ENCODE measurements at regions not wholly inside any gene's neighbourhood (a gene's known extent, or its start where the extent isn't known, plus 50 kb on each side); places are given as distances from the start of the nearest gene placed in this dataset.
"Not testable (repeated sequence)": the region's sequence is repeated elsewhere in the genome, so short reads cannot be mapped to it uniquely, and the experiment has no call there.

DNA sequence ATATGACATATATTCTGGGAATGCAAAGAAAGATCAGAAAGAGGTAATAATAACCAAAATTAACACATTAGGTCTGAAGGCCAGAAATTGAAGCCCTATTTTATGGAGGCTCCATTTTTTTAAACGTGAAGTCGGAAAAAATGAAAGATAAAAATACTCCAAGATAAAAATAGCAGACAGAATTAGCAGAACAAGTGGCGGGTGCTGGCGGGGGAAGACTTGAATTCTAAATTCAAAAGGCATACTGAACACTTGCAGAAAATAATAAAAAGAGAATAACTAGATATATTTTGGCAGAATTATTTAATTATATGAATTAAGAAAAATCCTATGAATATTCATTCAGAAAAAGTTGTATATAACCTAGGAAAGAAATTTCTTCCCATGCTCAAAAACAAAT lies 543.7 kb upstream of the ACO1 start:
- no peaks in the 10 kb centered on the region for H3K36me3 Mint-ChIP-seq (ENCODE audit: low read depth)
- DNase-seq = no peak
- H3K27ac Mint-ChIP-seq = no peak overlapping the region
- H3K27me3 Mint-ChIP-seq = no peaks in the 10 kb centered on the region
- no peaks in the 10 kb centered on the region for H3K4me1 Mint-ChIP-seq (ENCODE audit: low read depth)
- H3K9me3 Mint-ChIP-seq = no peaks in the 10 kb centered on the region
- no peak overlapping the region for H3K4me3 Mint-ChIP-seq

DNA sequence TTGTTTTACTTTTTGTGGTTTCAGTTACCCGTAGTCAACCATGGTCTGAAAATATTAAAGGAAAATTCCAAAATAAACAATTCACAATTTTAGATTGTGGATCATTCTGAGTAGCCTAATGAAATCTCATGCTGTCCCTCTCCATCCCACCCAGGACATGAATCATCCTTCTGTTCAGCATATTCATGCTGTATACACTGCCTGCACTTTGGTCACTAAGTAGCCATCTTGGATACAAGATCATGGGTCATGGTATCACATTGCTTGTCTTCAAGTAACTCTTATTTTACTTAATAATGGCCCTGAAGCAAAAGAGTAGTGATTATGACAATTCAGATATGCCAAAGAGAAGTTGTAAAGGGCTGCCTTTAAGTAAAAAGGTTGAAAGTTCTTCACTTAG lies 536.5 kb upstream of the ACO1 start:
- Mint-ChIP-seq H3K9me3 (no peaks in the 10 kb centered on the region), H3K4me3 (no peak overlapping the region), H3K27me3 (no peaks in the 10 kb centered on the region), H3K36me3 (ENCODE audit: low read depth) (no peaks in the 10 kb centered on the region), H3K27ac (no peak overlapping the region), H3K4me1 (ENCODE audit: low read depth) (no peaks in the 10 kb centered on the region)
- DNase-seq = no peak

DNA sequence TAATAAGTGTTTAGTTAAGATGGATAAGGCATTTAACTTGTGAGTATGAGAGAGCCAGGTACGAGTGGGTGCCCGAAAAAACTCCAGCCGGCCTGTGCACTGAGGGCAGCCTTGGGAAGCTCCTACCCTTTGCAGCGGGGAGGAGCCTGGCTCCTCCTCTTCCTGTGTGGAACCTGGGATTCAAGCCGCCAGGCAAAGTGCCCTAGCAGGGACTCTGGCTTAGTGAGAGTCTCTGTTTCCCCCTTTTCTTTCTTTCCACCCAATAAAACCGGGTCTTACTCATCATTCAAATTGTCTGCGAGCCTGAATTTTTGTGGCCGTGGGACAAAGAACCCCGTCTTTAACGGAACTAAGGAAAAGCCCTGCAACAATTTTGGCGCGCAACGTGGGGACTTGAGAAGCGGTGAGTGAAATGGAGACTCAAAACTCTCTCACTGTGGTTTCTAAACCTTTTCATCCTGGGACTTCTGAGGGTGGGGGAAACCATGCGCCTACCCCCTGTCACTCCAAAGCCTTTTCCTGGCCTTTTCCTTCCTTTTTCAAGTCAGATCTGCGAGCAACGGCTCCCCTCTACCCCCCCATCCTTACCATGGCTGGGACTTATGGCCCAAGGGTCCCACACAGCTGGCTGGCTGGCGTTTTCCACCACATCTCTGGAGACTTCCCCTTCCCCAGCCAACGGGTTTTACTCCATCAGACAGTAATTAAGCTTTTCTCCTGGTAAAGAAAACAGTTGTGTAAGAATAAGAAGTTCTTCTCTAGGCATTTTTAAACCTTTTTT lies 535.7 kb upstream of the ACO1 start:
- Mint-ChIP-seq H3K4me3 (no peak overlapping the region), H3K9me3 (no peaks in the 10 kb centered on the region), H3K4me1 (ENCODE audit: low read depth) (no peaks in the 10 kb centered on the region), H3K36me3 (ENCODE audit: low read depth) (no peaks in the 10 kb centered on the region), H3K27me3 (no peaks in the 10 kb centered on the region), H3K27ac (no peak overlapping the region)
- DNase-seq = no peak

DNA sequence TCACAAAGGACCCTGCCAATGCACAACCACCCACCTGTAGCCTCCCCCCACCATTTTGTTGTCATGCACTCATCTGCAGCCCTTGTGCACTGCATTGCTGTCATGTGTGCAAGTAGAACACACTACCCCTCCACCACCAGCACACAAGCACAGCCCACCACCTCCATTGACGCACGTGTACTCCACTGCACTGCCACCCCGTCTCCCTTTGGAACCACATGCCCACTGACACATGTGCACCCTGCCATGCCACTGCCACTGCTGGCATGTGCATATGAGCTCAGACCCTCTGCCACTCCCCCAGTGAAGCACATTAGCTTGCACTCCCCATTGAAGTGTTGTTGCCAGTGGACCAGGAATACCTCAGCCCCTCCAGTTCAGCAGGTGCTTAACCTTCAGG lies 530.3 kb upstream of the ACO1 start:
- no peaks in the 10 kb centered on the region for H3K36me3 Mint-ChIP-seq (ENCODE audit: low read depth)
- DNase-seq = no peak
- no peaks in the 10 kb centered on the region for H3K27me3 Mint-ChIP-seq
- H3K4me3 Mint-ChIP-seq = no peak overlapping the region
- peaks cover 3% of the 10 kb centered on the region for H3K9me3 Mint-ChIP-seq
- H3K27ac Mint-ChIP-seq = no peak overlapping the region
- no peaks in the 10 kb centered on the region for H3K4me1 Mint-ChIP-seq (ENCODE audit: low read depth)

DNA sequence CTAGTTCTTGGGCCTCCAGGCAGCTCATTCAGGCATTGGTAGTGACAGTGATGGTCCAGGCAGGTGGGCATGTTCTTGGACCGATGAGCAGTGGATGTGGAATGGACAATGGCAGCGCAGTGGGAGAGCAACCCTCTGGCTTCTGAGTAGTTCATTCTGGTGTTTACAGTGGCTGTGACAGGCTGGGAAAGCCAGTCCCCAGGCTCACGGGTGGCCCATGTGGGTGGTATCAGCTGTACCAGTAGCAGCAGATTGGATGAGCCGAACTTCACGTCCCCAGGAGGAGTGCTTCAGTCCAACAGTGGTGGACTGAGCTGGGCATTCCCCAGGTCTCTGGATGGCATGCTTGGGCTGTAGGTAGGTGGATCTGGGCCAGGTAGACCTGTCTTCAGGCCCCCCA lies 515.6 kb upstream of the ACO1 start:
- H3K27ac Mint-ChIP-seq = no peak overlapping the region
- no peak for DNase-seq
- peaks cover 2% of the 10 kb centered on the region for H3K27me3 Mint-ChIP-seq
- peaks cover 7% of the 10 kb centered on the region for H3K9me3 Mint-ChIP-seq
- no peaks in the 10 kb centered on the region for H3K36me3 Mint-ChIP-seq (ENCODE audit: low read depth)
- H3K4me1 Mint-ChIP-seq (ENCODE audit: low read depth) = no peaks in the 10 kb centered on the region
- H3K4me3 Mint-ChIP-seq = no peak overlapping the region

DNA sequence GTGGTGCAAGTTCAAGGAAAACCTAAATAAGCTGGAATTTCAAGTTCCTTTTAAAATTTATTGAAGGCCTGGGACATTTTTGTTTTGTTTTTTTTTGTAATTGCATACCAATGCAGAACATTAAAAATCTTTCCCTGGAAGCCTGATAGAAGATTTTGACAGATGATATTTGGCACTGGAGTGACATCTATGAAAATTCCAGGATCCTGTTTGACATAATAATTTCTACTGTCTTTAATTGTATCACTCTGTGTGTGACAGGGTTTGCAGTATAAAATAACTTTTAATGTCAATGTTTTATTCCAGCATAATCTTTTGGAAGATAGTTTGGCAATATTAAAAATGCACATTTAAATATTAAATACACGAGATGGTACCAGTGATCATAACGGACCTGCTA lies 514.2 kb upstream of the ACO1 start:
- Mint-ChIP-seq H3K9me3 (peaks cover 7% of the 10 kb centered on the region), H3K27ac (no peak overlapping the region), H3K36me3 (ENCODE audit: low read depth) (no peaks in the 10 kb centered on the region), H3K27me3 (peaks cover 2% of the 10 kb centered on the region), H3K4me1 (ENCODE audit: low read depth) (no peaks in the 10 kb centered on the region), H3K4me3 (no peak overlapping the region)
- DNase-seq = no peak

DNA sequence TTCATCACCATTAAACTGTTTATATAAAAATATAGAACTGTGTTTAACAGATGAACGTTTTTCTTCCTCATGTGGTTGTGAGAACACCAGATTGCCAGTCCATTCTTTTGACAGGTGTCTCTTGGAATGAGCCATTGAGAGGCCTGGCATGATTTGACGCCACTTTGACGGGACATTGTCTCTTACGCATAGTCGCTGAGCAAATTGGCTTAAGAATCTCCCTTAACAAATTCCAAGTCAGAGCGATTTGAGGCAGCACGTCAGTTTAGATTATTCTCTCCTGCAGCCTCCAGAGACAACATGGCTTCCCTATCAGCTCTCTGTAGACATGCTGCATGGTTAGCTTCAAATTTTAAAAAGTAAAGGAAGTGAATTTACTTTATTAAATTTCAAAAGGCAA lies 510.7 kb upstream of the ACO1 start:
- Mint-ChIP-seq H3K4me1 (ENCODE audit: low read depth) (no peaks in the 10 kb centered on the region), H3K27ac (no peak overlapping the region), H3K9me3 (peaks cover 3% of the 10 kb centered on the region), H3K4me3 (no peak overlapping the region), H3K27me3 (peaks cover 2% of the 10 kb centered on the region), H3K36me3 (ENCODE audit: low read depth) (no peaks in the 10 kb centered on the region)
- DNase-seq = no peak

DNA sequence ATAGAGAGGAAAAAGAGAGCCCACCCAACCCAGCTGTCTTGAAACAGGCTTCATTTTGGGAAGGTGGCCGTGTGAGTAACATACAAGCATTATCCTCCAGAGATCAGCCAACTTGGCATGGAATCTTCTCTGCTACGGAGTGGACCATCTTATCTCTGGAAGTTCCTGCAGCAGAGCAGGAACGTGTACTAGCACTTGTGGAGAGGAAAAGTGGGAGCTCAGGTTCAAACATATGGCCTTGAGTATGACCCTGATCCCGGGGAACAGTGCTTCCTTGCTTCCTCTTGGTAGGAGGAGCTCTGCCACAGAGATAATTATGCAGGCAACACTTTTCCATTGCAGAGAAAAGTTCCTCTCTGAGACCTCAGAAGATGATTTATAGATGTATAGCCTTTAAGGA lies 490.4 kb upstream of the ACO1 start:
- Mint-ChIP-seq H3K4me3 (no peak overlapping the region), H3K27ac (no peak overlapping the region), H3K4me1 (ENCODE audit: low read depth) (no peaks in the 10 kb centered on the region), H3K36me3 (ENCODE audit: low read depth) (no peaks in the 10 kb centered on the region), H3K27me3 (peaks cover 5% of the 10 kb centered on the region), H3K9me3 (no peaks in the 10 kb centered on the region)
- no peak for DNase-seq

DNA sequence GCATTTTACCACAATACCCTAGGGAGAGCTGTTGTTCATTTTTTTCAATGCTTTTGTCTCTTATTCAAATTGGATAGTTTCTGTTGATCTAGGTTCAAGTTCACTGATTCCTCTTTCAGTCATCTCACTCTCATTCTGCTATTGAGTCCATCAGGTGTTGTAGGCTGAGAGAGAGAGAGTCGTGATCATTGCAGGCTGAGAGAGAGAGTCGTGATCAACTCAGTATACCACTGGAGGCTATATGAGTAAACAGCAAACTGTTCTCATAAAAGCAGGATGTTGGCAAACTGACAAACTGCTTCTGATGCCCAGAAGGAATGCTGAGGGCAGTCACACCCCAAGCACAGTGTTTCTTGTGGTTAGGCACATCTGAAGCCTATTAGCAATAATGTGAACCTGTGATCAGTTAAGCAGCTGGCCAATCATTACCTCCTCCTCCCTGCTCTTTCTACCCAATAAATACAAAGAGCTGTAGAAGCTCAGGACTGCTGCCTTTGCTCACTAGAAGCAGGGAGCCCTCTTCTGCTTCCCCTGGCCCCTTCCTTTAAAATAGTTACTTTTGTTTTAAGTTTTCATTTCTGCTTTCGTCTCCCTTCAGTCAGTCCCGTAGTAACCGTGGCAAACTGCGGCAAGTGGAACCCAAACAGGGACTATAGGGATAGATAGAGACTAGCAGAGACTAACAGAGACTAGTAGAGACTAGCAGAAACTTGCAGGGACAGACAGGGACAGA lies 476.1 kb upstream of the ACO1 start:
- Mint-ChIP-seq H3K4me1 (ENCODE audit: low read depth) (no peaks in the 10 kb centered on the region), H3K36me3 (ENCODE audit: low read depth) (no peaks in the 10 kb centered on the region), H3K27ac (no peak overlapping the region), H3K27me3 (no peaks in the 10 kb centered on the region), H3K4me3 (no peak overlapping the region), H3K9me3 (no peaks in the 10 kb centered on the region)
- DNase-seq = no peak

DNA sequence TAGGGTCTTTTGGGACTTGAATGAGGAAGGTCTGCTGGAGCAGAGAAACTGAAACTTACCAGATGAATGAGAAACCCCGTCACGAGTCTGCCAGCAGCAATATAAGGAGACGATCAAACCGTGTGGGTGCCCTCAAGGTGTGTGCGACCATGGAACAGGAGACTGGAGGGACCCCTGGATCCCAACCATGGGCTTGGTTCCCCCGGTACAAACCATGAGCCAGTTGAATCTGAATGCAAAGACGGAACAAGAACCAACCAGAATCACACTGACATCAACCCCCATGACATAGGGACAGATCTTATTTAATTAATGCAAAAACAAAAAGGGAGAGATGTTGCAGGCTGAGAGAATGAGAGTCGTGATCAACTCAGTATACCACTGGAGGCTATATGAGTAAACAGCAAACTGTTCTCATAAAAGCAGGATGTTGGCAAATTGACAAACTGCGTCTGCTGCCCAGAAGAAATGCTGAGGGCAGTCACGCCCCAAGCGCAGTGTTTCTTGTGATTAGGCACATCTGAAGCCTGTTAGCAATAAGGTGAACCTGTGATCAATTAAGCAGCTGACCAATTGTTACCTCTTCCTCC lies 475.5 kb upstream of the ACO1 start:
- Mint-ChIP-seq H3K9me3 (no peaks in the 10 kb centered on the region), H3K4me3 (no peak overlapping the region), H3K4me1 (ENCODE audit: low read depth) (no peaks in the 10 kb centered on the region), H3K27me3 (no peaks in the 10 kb centered on the region), H3K27ac (no peak overlapping the region), H3K36me3 (ENCODE audit: low read depth) (no peaks in the 10 kb centered on the region)
- no peak for DNase-seq

DNA sequence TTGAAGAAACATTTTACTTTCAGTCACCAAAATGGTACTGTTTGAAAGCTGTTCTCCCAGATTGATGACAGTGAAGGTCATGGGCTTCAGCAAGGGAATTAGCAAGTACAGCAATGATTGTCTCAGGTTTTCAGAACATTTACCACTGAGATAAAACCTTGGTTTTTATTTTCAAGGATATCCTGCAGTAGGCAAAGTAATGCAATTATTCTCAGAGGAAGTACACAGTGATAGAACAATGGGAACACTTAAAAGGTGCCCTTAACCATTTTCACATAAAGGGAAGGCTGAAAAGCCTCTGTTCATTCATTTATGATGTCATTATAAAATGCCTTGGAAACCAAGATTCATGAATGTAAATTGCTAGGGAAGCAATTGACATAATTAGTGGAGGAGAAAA lies 471.8 kb upstream of the ACO1 start:
- H3K36me3 Mint-ChIP-seq (ENCODE audit: low read depth) = no peaks in the 10 kb centered on the region
- H3K27me3 Mint-ChIP-seq = no peaks in the 10 kb centered on the region
- no peaks in the 10 kb centered on the region for H3K9me3 Mint-ChIP-seq
- no peak overlapping the region for H3K27ac Mint-ChIP-seq
- H3K4me1 Mint-ChIP-seq (ENCODE audit: low read depth) = no peaks in the 10 kb centered on the region
- DNase-seq = no peak
- H3K4me3 Mint-ChIP-seq = no peak overlapping the region

DNA sequence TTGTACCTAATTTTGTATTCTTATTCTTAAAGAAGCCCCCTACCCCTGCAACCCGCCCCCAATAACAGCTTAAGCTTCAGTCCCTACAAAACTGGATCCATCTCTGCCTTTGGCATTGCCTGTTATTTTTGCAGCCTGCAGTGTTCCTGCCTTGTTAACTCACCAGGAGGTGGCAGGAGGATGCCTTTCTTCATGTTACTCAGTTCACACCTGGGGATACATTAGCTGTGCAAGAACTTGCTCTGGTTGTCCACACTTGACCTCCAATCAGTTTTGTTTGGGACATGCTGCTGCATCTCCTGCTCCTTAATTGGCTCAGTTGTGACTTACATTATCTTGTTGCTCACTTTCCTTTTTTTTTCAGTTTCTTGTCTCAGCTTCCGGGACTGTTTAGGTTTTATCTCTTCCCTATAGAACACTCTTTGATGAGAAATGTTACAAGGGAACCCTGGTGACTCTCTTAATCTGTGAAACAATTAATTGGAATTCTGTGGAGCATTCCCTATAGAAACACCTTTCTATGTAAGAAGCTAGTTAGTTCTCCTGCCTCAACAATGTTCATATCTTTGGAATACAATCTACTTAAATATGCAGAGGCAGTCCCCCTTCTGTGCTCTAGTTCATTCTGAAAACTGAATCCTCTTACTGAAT lies 467.7 kb upstream of the ACO1 start:
- no peaks in the 10 kb centered on the region for H3K9me3 Mint-ChIP-seq
- no peak for DNase-seq
- no peaks in the 10 kb centered on the region for H3K27me3 Mint-ChIP-seq
- no peaks in the 10 kb centered on the region for H3K4me1 Mint-ChIP-seq (ENCODE audit: low read depth)
- no peak overlapping the region for H3K27ac Mint-ChIP-seq
- no peaks in the 10 kb centered on the region for H3K36me3 Mint-ChIP-seq (ENCODE audit: low read depth)
- H3K4me3 Mint-ChIP-seq = no peak overlapping the region

DNA sequence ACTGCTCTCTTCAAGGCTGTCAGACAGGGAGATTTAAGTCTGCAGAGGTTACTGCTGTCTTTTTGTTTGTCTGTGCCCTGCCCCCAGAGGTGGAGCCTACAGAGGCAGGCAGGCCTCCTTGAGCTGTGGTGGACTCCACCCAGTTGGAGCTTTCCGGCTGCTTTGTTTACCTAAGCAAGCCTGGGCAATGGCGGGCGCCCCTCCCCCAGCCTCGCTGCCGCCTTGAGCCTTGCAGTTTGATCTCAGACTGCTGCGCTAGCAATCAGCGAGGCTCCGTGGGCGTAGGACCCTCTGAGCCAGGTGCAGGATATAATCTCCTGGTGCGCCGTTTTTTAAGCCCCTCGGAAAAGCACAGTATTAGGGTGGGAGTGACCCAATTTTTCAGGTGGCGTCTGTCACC lies 446.7 kb upstream of the ACO1 start:
- H3K4me1 Mint-ChIP-seq (ENCODE audit: low read depth); H3K27me3 Mint-ChIP-seq; H3K4me3 Mint-ChIP-seq; DNase-seq; H3K9me3 Mint-ChIP-seq; H3K36me3 Mint-ChIP-seq (ENCODE audit: low read depth); H3K27ac Mint-ChIP-seq: not testable (repeated sequence)

DNA sequence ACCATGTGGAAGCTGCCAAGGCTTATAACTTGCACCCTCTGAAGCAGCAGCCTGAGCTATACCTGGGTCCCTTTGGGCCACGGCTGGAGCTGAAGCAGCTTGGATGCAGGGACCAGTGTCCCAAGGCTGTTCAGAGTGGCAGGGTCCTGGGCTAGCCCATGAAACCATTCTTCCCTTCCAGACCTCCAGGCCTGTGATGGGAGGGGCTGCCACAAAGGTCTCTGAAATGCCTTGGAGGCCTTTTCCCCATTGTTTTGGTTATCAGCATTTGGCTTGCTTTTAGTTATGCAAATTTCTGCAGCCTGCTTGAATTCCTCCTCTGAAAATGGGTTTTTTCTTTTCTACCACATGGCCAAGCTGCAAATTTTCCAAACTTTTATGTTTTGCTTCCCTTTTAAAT lies 433.7 kb upstream of the ACO1 start:
- H3K27me3 Mint-ChIP-seq = no peaks in the 10 kb centered on the region
- no peak overlapping the region for H3K4me3 Mint-ChIP-seq
- no peaks in the 10 kb centered on the region for H3K4me1 Mint-ChIP-seq (ENCODE audit: low read depth)

DNA sequence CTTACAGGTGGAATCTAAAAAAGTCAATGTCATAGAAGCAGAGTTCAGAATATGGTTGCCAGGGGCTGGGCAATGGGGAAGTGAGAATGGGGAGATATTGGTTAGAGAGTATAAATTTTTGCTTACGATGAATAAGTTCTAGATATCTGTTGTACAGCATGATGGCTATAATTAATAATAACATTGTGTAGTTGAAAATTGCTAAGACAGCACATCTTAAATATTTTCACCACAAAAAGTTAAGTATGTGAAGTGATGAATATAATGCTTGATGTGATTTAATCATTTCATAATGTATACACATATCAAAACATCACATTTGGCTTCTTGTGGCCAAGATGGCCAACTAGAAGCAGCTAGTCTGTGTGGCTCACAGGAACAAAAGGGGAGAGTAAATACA lies 425.9 kb upstream of the ACO1 start:
- Mint-ChIP-seq H3K27me3 (no peaks in the 10 kb centered on the region), H3K9me3 (peaks cover 35% of the 10 kb centered on the region), H3K27ac (no peak overlapping the region), H3K36me3 (ENCODE audit: low read depth) (no peaks in the 10 kb centered on the region), H3K4me1 (ENCODE audit: low read depth) (no peaks in the 10 kb centered on the region), H3K4me3 (no peak overlapping the region)
- DNase-seq = no peak

More for the DNA sequence above, 433.7 kb upstream of the ACO1 start:
- DNase-seq = no peak
- no peak overlapping the region for H3K27ac Mint-ChIP-seq
- H3K9me3 Mint-ChIP-seq = no peaks in the 10 kb centered on the region
- no peaks in the 10 kb centered on the region for H3K36me3 Mint-ChIP-seq (ENCODE audit: low read depth)

All from activated T-cell treated with anti-CD3 and anti-CD28 coated beads, Interleukin-2, amount 50 U/mL, for 24 hours (primary cell).